Skeletal muscle tissue (tissue), 3 donors: ENCODE measurements at regions not wholly inside any gene's neighbourhood (a gene's known extent, or its start where the extent isn't known, plus 50 kb on each side); places are given as distances from the start of the nearest gene placed in this dataset.

Experiments used
- H3K27ac ChIP-seq: one replicate; pipeline ENCODE4 v1.7.0; 2013; ENCODE audit warnings: mild to moderate bottlenecking, low read depth, low read length, inconsistent platforms
- H3K27me3 ChIP-seq, 3 donors: one replicate each; pipeline ENCODE4 v1.7.0; 2013; ENCODE audit warnings: low read length in 3 of 3; ENCODE audit not compliant: control insufficient read depth in 3 of 3, insufficient read depth in 3 of 3
- H3K36me3 ChIP-seq, 3 donors: one replicate each; pipeline ENCODE4 v1.7.0; 2013; ENCODE audit warnings: low read length in 3 of 3; ENCODE audit not compliant: control insufficient read depth in 3 of 3, insufficient read depth in 3 of 3
- H3K4me1 ChIP-seq, 3 donors: one replicate each; pipeline ENCODE4 v1.7.0; 2013; ENCODE audit warnings: low read length in 3 of 3, mild to moderate bottlenecking in 3 of 3; ENCODE audit not compliant: control insufficient read depth in 3 of 3, insufficient read depth in 3 of 3
- H3K4me3 ChIP-seq, 3 donors: one replicate each; pipeline ENCODE4 v1.7.0; 2013; ENCODE audit warnings: low read length in 3 of 3
- H3K9ac ChIP-seq, 3 donors: one replicate each; pipeline ENCODE4 v1.7.0; 2013; ENCODE audit warnings: low read length in 3 of 3, mild to moderate bottlenecking in 3 of 3, moderate library complexity in 2 of 3, low read depth in 1 of 3
- H3K9me3 ChIP-seq, 3 donors: one replicate each; pipeline ENCODE4 v1.7.0; 2013; ENCODE audit warnings: low read length in 3 of 3; ENCODE audit not compliant: control insufficient read depth in 3 of 3
- donor health status: Osteomylitis.

- no peaks in the 10 kb centered on the region for H3K27me3 ChIP-seq
- no peak overlapping the region for H3K9ac ChIP-seq
- no peaks in the 10 kb centered on the region for H3K36me3 ChIP-seq
- no peak overlapping the region for H3K27ac ChIP-seq
- no peaks in the 10 kb centered on the region for H3K9me3 ChIP-seq
- no peaks in the 10 kb centered on the region for H3K4me1 ChIP-seq
- no peak overlapping the region for H3K4me3 ChIP-seq
Measured at GRCh38 chr11:32161293-32161692, 70.4 kb downstream of the RCN1 start.

GRCh38 chr11:32162351-32162750, 71.5 kb downstream of the RCN1 start:
- H3K9ac ChIP-seq = no peak overlapping the region
- no peak overlapping the region for H3K27ac ChIP-seq
- no peaks in the 10 kb centered on the region for H3K27me3 ChIP-seq
- no peak overlapping the region for H3K4me3 ChIP-seq
- no peaks in the 10 kb centered on the region for H3K9me3 ChIP-seq
- H3K36me3 ChIP-seq = no peaks in the 10 kb centered on the region
- no peaks in the 10 kb centered on the region for H3K4me1 ChIP-seq

- Histone ChIP-seq H3K9me3 (no peaks in the 10 kb centered on the region), H3K27ac (no peak overlapping the region), H3K9ac (no peak overlapping the region), H3K27me3 (no peaks in the 10 kb centered on the region), H3K4me1 (no peaks in the 10 kb centered on the region), H3K4me3 (no peak overlapping the region), H3K36me3 (no peaks in the 10 kb centered on the region)
Measured at GRCh38 chr11:32162906-32163305, 72.0 kb downstream of the RCN1 start.

- H3K4me3 ChIP-seq = no peak overlapping the region
- no peak overlapping the region for H3K9ac ChIP-seq
- no peaks in the 10 kb centered on the region for H3K4me1 ChIP-seq
- no peaks in the 10 kb centered on the region for H3K36me3 ChIP-seq
- no peak overlapping the region for H3K27ac ChIP-seq
- no peaks in the 10 kb centered on the region for H3K9me3 ChIP-seq
- no peaks in the 10 kb centered on the region for H3K27me3 ChIP-seq
Measured at GRCh38 chr11:32163557-32163956, 72.7 kb downstream of the RCN1 start.

- Histone ChIP-seq H3K4me3 (no peak overlapping the region), H3K27ac (no peak overlapping the region), H3K9me3 (no peaks in the 10 kb centered on the region), H3K36me3 (no peaks in the 10 kb centered on the region), H3K27me3 (peaks cover 0 to 5% (median 3%) of the 10 kb centered on the region in 3 donors), H3K9ac (no peak overlapping the region), H3K4me1 (no peaks in the 10 kb centered on the region)
Measured at GRCh38 chr11:32164836-32165235, 74.0 kb downstream of the RCN1 start.

- no peaks in the 10 kb centered on the region for H3K9me3 ChIP-seq
- H3K27me3 ChIP-seq = peaks cover 0 to 17% (median 10%) of the 10 kb centered on the region in 3 donors
- H3K4me1 ChIP-seq = peaks cover 4 to 11% (median 6%) of the 10 kb centered on the region in 3 donors
- H3K27ac ChIP-seq = no peak overlapping the region
- H3K4me3 ChIP-seq = no peak overlapping the region
- H3K36me3 ChIP-seq = no peaks in the 10 kb centered on the region
- no peak overlapping the region for H3K9ac ChIP-seq
Measured at GRCh38 chr11:32168924-32169323, 78.0 kb downstream of the RCN1 start.

GRCh38 chr11:32171445-32171844, 80.6 kb downstream of the RCN1 start:
- H3K9me3 ChIP-seq = no peaks in the 10 kb centered on the region
- no peaks in the 10 kb centered on the region for H3K36me3 ChIP-seq
- H3K9ac ChIP-seq = no peak overlapping the region
- H3K4me3 ChIP-seq = no peak overlapping the region
- H3K27me3 ChIP-seq = peaks cover 0 to 17% (median 10%) of the 10 kb centered on the region in 3 donors
- peaks cover 4 to 11% (median 6%) of the 10 kb centered on the region in 3 donors for H3K4me1 ChIP-seq
- H3K27ac ChIP-seq = no peak overlapping the region

GRCh38 chr11:32172041-32172847, 81.4 kb downstream of the RCN1 start:
- no peaks in the 10 kb centered on the region for H3K9me3 ChIP-seq
- peaks cover 4 to 11% (median 6%) of the 10 kb centered on the region in 3 donors for H3K4me1 ChIP-seq
- peaks cover 0 to 17% (median 10%) of the 10 kb centered on the region in 3 donors for H3K27me3 ChIP-seq
- H3K27ac ChIP-seq = no peak overlapping the region
- peak overlapping the region in 2 of 3 donors; percentile 15 to 45 for H3K9ac ChIP-seq
- H3K4me3 ChIP-seq = no peak overlapping the region
- no peaks in the 10 kb centered on the region for H3K36me3 ChIP-seq

GRCh38 chr11:32172848-32173834, 82.3 kb downstream of the RCN1 start:
- Histone ChIP-seq H3K27me3 (peaks cover 0 to 17% (median 10%) of the 10 kb centered on the region in 3 donors), H3K36me3 (no peaks in the 10 kb centered on the region), H3K4me3 (peak overlapping the region; percentile 41 to 60 (median 57)), H3K9me3 (no peaks in the 10 kb centered on the region), H3K4me1 (peaks cover 4 to 11% (median 6%) of the 10 kb centered on the region in 3 donors), H3K27ac (no peak overlapping the region), H3K9ac (peak overlapping the region; percentile 15 to 45 (median 17))
